Naive thymus-derived CD4-positive, alpha-beta T cell (primary cell): ENCODE measurements at regions not wholly inside any gene's neighbourhood (a gene's known extent, or its start where the extent isn't known, plus 50 kb on each side); places are given as distances from the start of the nearest gene placed in this dataset.

Experiments
- ATAC-seq: fragments of 150-1000 bp; cut with Tn5 transposase; 2 replicates; pipeline ENCODE4 v1.10.0; 2021; ENCODE audit warnings: mild to moderate bottlenecking, moderate library complexity
- CTCF ChIA-PET: fragments of 350-600 bp; sonication (Branson Sonifier 250); formaldehyde crosslinking; loops from one replicate; lab custom pipeline; 2021; ENCODE audit warnings: antibody characterized with exemption; lab: Charles Lee
- POLR2A ChIA-PET: fragments of 350-600 bp; sonication (Branson Sonifier 250); formaldehyde crosslinking; loops from one replicate; lab custom pipeline; 2021; ENCODE audit warnings: antibody characterized with exemption, inconsistent platforms; lab: Charles Lee
- DNase-seq, 9 donors: peaks; one replicate each; pipeline versions ENCODE4 v3.0.0 to v3.0.0-alpha.2; 2020 to 2022; ENCODE audit warnings: mixed read lengths in 1 of 9
- H3K27ac ChIP-seq: one replicate; pipeline ENCODE4 v1.7.0; 2013; ENCODE audit warnings: mild to moderate bottlenecking, low read depth, low read length, moderate library complexity
- H3K27me3 ChIP-seq, 2 donors: one replicate each; pipeline ENCODE4 v1.7.0; 2013; ENCODE audit warnings: low read length in 2 of 2, mild to moderate bottlenecking in 2 of 2, moderate library complexity in 2 of 2; ENCODE audit not compliant: control insufficient read depth in 2 of 2, insufficient read depth in 2 of 2
- H3K36me3 ChIP-seq, 3 experiments: 1 replicate in 2 of 3; 2 replicates in 1 of 3; pipeline ENCODE4 v1.7.0; 2013; ENCODE audit warnings: low read length in 3 of 3, mild to moderate bottlenecking in 3 of 3, moderate library complexity in 1 of 3; ENCODE audit not compliant: insufficient read depth in 3 of 3, control insufficient read depth in 2 of 3
- H3K4me1 ChIP-seq, 2 donors: one replicate each; pipeline ENCODE4 v1.7.0; 2013; ENCODE audit warnings: low read length in 2 of 2, mild to moderate bottlenecking in 2 of 2, moderate library complexity in 1 of 2; ENCODE audit not compliant: control insufficient read depth in 2 of 2, insufficient read depth in 2 of 2
- H3K4me3 ChIP-seq: 2 replicates; pipeline ENCODE4 v1.7.0; 2013; ENCODE audit warnings: mild to moderate bottlenecking, low read length
- H3K9me3 ChIP-seq, 3 experiments: 1 replicate in 2 of 3; 2 replicates in 1 of 3; pipeline ENCODE4 v1.7.0; 2013; ENCODE audit warnings: low read length in 3 of 3; ENCODE audit not compliant: control insufficient read depth in 2 of 3
- H3K27ac Mint-ChIP-seq, 9 donors: one replicate each; pipeline ENCODE4 v1.8.0; 2020 to 2022; ENCODE audit warnings: mixed read lengths in 9 of 9, mild to moderate bottlenecking in 8 of 9, moderate library complexity in 5 of 9, inconsistent platforms in 2 of 9
- H3K27me3 Mint-ChIP-seq, 5 donors: one replicate each; pipeline ENCODE4 v1.8.0; 2021 to 2022; ENCODE audit warnings: mixed read lengths in 5 of 5, mild to moderate bottlenecking in 1 of 5
- H3K36me3 Mint-ChIP-seq, 5 donors: one replicate each; pipeline ENCODE4 v1.8.0; 2020 to 2022; ENCODE audit warnings: mixed read lengths in 5 of 5, mild to moderate bottlenecking in 3 of 5, inconsistent platforms in 1 of 5
- H3K4me1 Mint-ChIP-seq, 7 donors: one replicate each; pipeline ENCODE4 v1.8.0; 2020 to 2022; ENCODE audit warnings: mixed read lengths in 7 of 7, mild to moderate bottlenecking in 3 of 7, inconsistent platforms in 1 of 7
- H3K4me3 Mint-ChIP-seq, 10 donors: one replicate each; pipeline ENCODE4 v1.8.0; 2020 to 2022; ENCODE audit warnings: mild to moderate bottlenecking in 10 of 10, mixed read lengths in 10 of 10, moderate library complexity in 6 of 10, inconsistent platforms in 2 of 10
- H3K9me3 Mint-ChIP-seq, 11 donors: one replicate each; pipeline ENCODE4 v1.8.0; 2020 to 2022; ENCODE audit warnings: mixed read lengths in 11 of 11, mild to moderate bottlenecking in 4 of 11, inconsistent platforms in 1 of 11, moderate library complexity in 1 of 11
- intact Hi-C, 2 donors: fragments of 100-400 bp; cut with micrococcal nuclease; formaldehyde crosslinking; loops; one replicate each; pipeline ENCODE4 v1.15.1; 2023

GRCh38 chr22:48581796-48582469 is 1245.7 kb downstream of the BRD1 start:
- POLR2A ChIA-PET: no interaction called here
- Histone ChIP-seq H3K4me3 (no peak overlapping the region), H3K9me3 (no peaks in the 10 kb centered on the region), H3K27ac (no peak overlapping the region), H3K4me1 (no peaks in the 10 kb centered on the region), H3K27me3 (no peaks in the 10 kb centered on the region), H3K36me3 (no peaks in the 10 kb centered on the region)
- peaks cover 3 to 21% (median 13%) of the 10 kb centered on the region in 5 donors for H3K27me3 Mint-ChIP-seq
- no peaks in the 10 kb centered on the region for H3K36me3 Mint-ChIP-seq
- H3K4me3 Mint-ChIP-seq: no peak overlapping the region
- intact Hi-C loops: no loop called here
- CTCF ChIA-PET: no interaction called here
- DNase-seq (no peak), ATAC-seq (no peak)
- H3K27ac Mint-ChIP-seq: no peak overlapping the region
- no peaks in the 10 kb centered on the region for H3K9me3 Mint-ChIP-seq
- peaks cover 0 to 5% (median 0%) of the 10 kb centered on the region in 7 donors for H3K4me1 Mint-ChIP-seq

- H3K4me3 ChIP-seq: no peak overlapping the region
- no peaks in the 10 kb centered on the region for H3K4me1 ChIP-seq
- H3K27me3 ChIP-seq: no peaks in the 10 kb centered on the region
- ATAC-seq (peak; percentile 3), DNase-seq (no peak)
- no peak overlapping the region for H3K4me3 Mint-ChIP-seq
- H3K27ac ChIP-seq: no peak overlapping the region
- H3K9me3 ChIP-seq: no peaks in the 10 kb centered on the region
- intact Hi-C loops: no loop called here
- H3K36me3 Mint-ChIP-seq: no peaks in the 10 kb centered on the region
- H3K36me3 ChIP-seq: no peaks in the 10 kb centered on the region
- peaks cover 3 to 21% (median 13%) of the 10 kb centered on the region in 5 donors for H3K27me3 Mint-ChIP-seq
- CTCF ChIA-PET: no interaction called here
- peaks cover 0 to 5% (median 0%) of the 10 kb centered on the region in 7 donors for H3K4me1 Mint-ChIP-seq
- H3K9me3 Mint-ChIP-seq: no peaks in the 10 kb centered on the region
- no peak overlapping the region for H3K27ac Mint-ChIP-seq
- POLR2A ChIA-PET: no interaction called here
Observed at GRCh38 chr22:48581205-48581766, 1246.4 kb downstream of the BRD1 start.

GRCh38 chr22:48580481-48580970 is 1247.1 kb downstream of the BRD1 start:
- H3K27me3 Mint-ChIP-seq: peaks cover 3 to 21% (median 13%) of the 10 kb centered on the region in 5 donors
- no peaks in the 10 kb centered on the region for H3K9me3 Mint-ChIP-seq
- Histone ChIP-seq H3K27ac (no peak overlapping the region), H3K4me3 (no peak overlapping the region), H3K36me3 (no peaks in the 10 kb centered on the region), H3K9me3 (no peaks in the 10 kb centered on the region), H3K27me3 (no peaks in the 10 kb centered on the region), H3K4me1 (no peaks in the 10 kb centered on the region)
- ChIA-PET CTCF (no interaction called here), POLR2A (no interaction called here)
- no peak overlapping the region for H3K4me3 Mint-ChIP-seq
- ATAC-seq (no peak), DNase-seq (no peak)
- H3K4me1 Mint-ChIP-seq: peaks cover 0 to 5% (median 0%) of the 10 kb centered on the region in 7 donors
- intact Hi-C loops: no loop called here
- no peak overlapping the region for H3K27ac Mint-ChIP-seq
- H3K36me3 Mint-ChIP-seq: no peaks in the 10 kb centered on the region

GRCh38 chr22:48579928-48580309 is 1247.8 kb downstream of the BRD1 start:
- POLR2A ChIA-PET: no interaction called here

GRCh38 chr22:48579043-48579927 is 1248.4 kb downstream of the BRD1 start:
- DNase-seq (no peak), ATAC-seq (no peak)
- Mint-ChIP-seq H3K27me3 (peaks cover 9 to 27% (median 19%) of the 10 kb centered on the region in 5 donors), H3K4me3 (no peak overlapping the region), H3K36me3 (no peaks in the 10 kb centered on the region), H3K27ac (no peak overlapping the region), H3K9me3 (peaks cover 0 to 2% (median 0%) of the 10 kb centered on the region in 11 donors), H3K4me1 (peaks cover 0 to 9% (median 0%) of the 10 kb centered on the region in 7 donors)
- no peaks in the 10 kb centered on the region for H3K36me3 ChIP-seq
- no peak overlapping the region for H3K4me3 ChIP-seq
- intact Hi-C loops: no loop called here
- H3K27ac ChIP-seq: no peak overlapping the region
- H3K27me3 ChIP-seq: peaks cover 0 to 3% of the 10 kb centered on the region in 2 donors
- CTCF ChIA-PET: no interaction called here
- POLR2A ChIA-PET: no interaction called here
- no peaks in the 10 kb centered on the region for H3K9me3 ChIP-seq
- no peaks in the 10 kb centered on the region for H3K4me1 ChIP-seq

More at GRCh38 chr22:48579928-48580309, 1247.8 kb downstream of the BRD1 start:
- H3K9me3 ChIP-seq: no peaks in the 10 kb centered on the region
- Mint-ChIP-seq H3K27ac (no peak overlapping the region), H3K4me1 (peaks cover 0 to 5% (median 0%) of the 10 kb centered on the region in 7 donors), H3K9me3 (no peaks in the 10 kb centered on the region), H3K36me3 (no peaks in the 10 kb centered on the region), H3K27me3 (peaks cover 3 to 21% (median 13%) of the 10 kb centered on the region in 5 donors), H3K4me3 (no peak overlapping the region)
- no peak overlapping the region for H3K27ac ChIP-seq
- H3K36me3 ChIP-seq: no peaks in the 10 kb centered on the region
- no peak overlapping the region for H3K4me3 ChIP-seq
- intact Hi-C loops: no loop called here
- no peaks in the 10 kb centered on the region for H3K4me1 ChIP-seq
- ATAC-seq (no peak), DNase-seq (no peak)
- CTCF ChIA-PET: no interaction called here
- H3K27me3 ChIP-seq: no peaks in the 10 kb centered on the region

GRCh38 chr22:48578138-48579042 is 1249.3 kb downstream of the BRD1 start:
- H3K27ac Mint-ChIP-seq: peak overlapping the region in 1 of 9 donors; percentile 62
- intact Hi-C loops: no loop called here
- H3K4me3 Mint-ChIP-seq: peak overlapping the region in 3 of 10 donors; percentile 27 to 71 (median 45)
- Histone ChIP-seq H3K9me3 (no peaks in the 10 kb centered on the region), H3K27me3 (peaks cover 0 to 3% of the 10 kb centered on the region in 2 donors), H3K4me1 (no peaks in the 10 kb centered on the region), H3K27ac (no peak overlapping the region), H3K36me3 (no peaks in the 10 kb centered on the region), H3K4me3 (no peak overlapping the region)
- DNase-seq (no peak), ATAC-seq (no peak)
- ChIA-PET POLR2A (no interaction called here), CTCF (no interaction called here)
- H3K36me3 Mint-ChIP-seq: peaks cover 0 to 5% (median 0%) of the 10 kb centered on the region in 5 donors
- H3K4me1 Mint-ChIP-seq: peaks cover 0 to 15% (median 0%) of the 10 kb centered on the region in 7 donors
- peaks cover 0 to 2% (median 0%) of the 10 kb centered on the region in 11 donors for H3K9me3 Mint-ChIP-seq
- H3K27me3 Mint-ChIP-seq: peaks cover 18 to 36% (median 28%) of the 10 kb centered on the region in 5 donors
